ENCODE measurements at regions not wholly inside any gene's neighbourhood (a gene's known extent, or its start where the extent isn't known, plus 50 kb on each side); places are given as distances from the start of the nearest gene placed in this dataset.

DNA sequence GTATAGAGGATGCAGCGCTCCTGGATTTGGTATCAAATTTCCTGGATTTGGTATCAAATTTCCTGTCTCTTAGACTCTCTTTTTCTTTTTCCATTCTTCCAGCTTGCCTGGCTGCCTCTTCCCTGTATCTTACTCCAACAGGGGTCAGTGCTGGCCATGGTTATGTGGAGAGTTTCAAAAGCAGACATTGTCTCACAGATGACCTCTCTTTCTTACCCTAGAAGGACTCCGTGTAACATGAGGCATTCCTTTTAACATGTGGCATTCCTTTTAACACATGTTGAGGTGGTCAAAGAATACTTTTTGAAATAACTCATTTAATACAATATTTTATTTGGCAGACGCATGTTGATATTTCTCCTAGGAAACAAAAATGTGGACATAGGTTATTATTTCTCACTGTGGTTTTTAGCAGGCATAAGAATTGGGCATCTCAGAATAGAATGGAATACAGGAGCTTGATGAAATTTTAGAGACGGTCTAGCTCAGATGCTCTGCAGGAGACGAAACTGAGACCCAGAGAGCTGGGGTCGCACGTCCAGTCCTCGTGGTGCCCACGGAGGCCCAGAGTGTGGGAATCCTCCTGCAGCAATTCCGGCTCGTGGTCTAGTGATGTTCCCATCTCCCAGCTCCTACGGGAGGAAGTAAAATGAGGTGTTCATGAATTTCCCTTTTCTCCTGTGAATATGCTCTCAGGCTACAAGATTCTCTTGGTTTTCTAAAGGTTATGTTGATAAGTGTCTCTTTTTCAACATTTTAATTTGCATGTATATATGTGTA is 59.6 kb upstream of the PITRM1 start:
- WGBS (ENCODE audit: insufficient coverage), result 98% methylated on average over 5 of the region's 12 CpGs
- no peaks in the 10 kb centered on the region for H3K27me3 ChIP-seq (ENCODE audit: control insufficient read depth, insufficient read depth, low read length)
- H3K4me3 ChIP-seq (ENCODE audit: low read length), result no peak overlapping the region
- DNase-seq, result peak; percentile 46
- H3K27ac ChIP-seq (ENCODE audit: low read length), result no peak overlapping the region
- H3K36me3 ChIP-seq (ENCODE audit: control insufficient read depth, insufficient read depth, low read length), result no peaks in the 10 kb centered on the region
- H3K4me1 ChIP-seq (ENCODE audit: control insufficient read depth, insufficient read depth, low read length), result peaks cover 10% of the 10 kb centered on the region
- no peaks in the 10 kb centered on the region for H3K9me3 ChIP-seq (replicated peaks; ENCODE audit: control insufficient read depth, low read depth, low read length)

DNA sequence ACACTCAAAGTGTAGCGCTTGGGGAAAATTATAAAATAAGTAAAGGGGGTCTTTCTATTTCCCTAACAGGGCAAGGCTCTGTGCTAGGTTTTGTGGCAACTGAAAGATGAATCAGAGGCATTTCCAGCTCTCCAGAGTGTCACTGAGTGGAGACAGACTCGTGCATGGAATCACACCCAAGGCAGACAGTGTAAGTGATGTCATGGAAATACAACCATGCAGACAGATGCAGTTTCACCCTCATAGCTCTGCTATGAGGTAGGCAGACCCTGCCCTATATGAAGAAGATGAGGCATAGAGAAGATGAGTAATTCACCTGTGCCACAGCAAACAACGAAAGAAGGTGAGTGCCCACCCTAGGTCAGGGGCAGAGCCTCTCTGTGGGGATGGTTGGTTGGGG is 57.2 kb upstream of the PITRM1 start:
- no peak overlapping the region for H3K27ac ChIP-seq (ENCODE audit: low read length)
- H3K27me3 ChIP-seq (ENCODE audit: control insufficient read depth, insufficient read depth, low read length), result no peaks in the 10 kb centered on the region
- DNase-seq, result no peak
- no peaks in the 10 kb centered on the region for H3K36me3 ChIP-seq (ENCODE audit: control insufficient read depth, insufficient read depth, low read length)
- peaks cover 11% of the 10 kb centered on the region for H3K4me1 ChIP-seq (ENCODE audit: control insufficient read depth, insufficient read depth, low read length)
- 90% methylated on average over 1 of the region's 3 CpGs for WGBS (ENCODE audit: insufficient coverage)
- H3K4me3 ChIP-seq (ENCODE audit: low read length), result no peak overlapping the region
- H3K9me3 ChIP-seq (replicated peaks; ENCODE audit: control insufficient read depth, low read depth, low read length), result no peaks in the 10 kb centered on the region

DNA sequence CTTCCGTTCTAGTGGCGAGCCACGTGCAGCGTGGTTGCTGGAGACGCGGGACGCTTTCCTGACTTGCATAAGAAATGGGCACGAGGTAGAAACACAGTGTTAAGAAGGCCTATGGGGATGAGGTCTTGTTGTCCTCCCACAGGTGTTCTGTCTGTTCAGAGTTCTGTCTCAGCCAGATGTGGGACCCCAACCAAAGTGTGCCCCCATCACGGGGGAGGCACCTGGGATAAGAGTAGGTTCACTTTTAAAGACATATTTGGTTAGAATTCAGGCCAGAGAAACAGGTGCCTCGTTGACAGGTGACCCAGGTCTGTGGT is 56.0 kb upstream of the PITRM1 start:
- H3K9me3 ChIP-seq (replicated peaks; ENCODE audit: control insufficient read depth, low read depth, low read length), result no peaks in the 10 kb centered on the region
- H3K27ac ChIP-seq (ENCODE audit: low read length), result no peak overlapping the region
- WGBS (ENCODE audit: insufficient coverage), result 95% methylated on average over 8 of the region's 10 CpGs
- H3K4me1 ChIP-seq (ENCODE audit: control insufficient read depth, insufficient read depth, low read length), result peaks cover 11% of the 10 kb centered on the region
- H3K4me3 ChIP-seq (ENCODE audit: low read length), result no peak overlapping the region
- no peak for DNase-seq
- no peaks in the 10 kb centered on the region for H3K36me3 ChIP-seq (ENCODE audit: control insufficient read depth, insufficient read depth, low read length)
- no peaks in the 10 kb centered on the region for H3K27me3 ChIP-seq (ENCODE audit: control insufficient read depth, insufficient read depth, low read length)

DNA sequence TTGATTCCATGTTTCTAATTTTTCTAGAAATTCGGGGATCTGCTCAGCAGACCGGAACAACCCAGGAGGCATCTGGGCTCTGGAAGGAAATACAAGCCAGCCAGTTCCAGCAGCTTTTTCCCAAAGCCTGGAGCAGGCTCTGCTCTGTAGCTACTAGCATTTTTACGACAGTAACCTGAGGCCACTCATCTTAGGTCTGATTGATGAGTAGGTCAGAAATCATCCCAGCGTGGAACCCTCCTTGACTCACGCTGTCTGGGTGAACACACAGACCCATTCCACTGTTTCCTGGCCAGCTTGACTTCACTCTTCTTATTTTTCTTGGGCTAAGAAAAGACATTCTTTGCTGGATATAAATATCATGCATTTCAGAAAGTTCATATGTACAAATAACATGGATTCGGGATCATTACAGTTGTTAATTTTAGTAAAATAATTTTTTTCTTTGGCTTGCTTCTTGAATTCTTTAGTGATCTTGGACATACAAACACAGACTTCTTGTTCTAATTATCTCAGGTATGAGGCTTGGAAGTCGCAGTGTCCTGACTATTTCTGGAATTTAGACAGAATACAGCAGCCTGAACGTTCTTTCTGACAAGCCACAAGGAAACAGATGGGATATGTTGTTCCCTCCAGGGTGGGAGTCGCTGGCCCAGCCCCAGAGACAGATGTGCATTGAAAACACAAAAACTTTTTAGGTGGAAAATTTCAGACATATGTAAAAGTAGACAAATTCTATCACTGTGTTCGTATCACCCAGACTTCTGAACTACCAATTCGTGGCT is 54.6 kb upstream of the PITRM1 start:
- Histone ChIP-seq H3K36me3 (ENCODE audit: control insufficient read depth, insufficient read depth, low read length) (no peaks in the 10 kb centered on the region), H3K4me3 (ENCODE audit: low read length) (no peak overlapping the region), H3K27ac (ENCODE audit: low read length) (peak overlapping the region; percentile 10), H3K9me3 (replicated peaks; ENCODE audit: control insufficient read depth, low read depth, low read length) (no peaks in the 10 kb centered on the region), H3K27me3 (ENCODE audit: control insufficient read depth, insufficient read depth, low read length) (no peaks in the 10 kb centered on the region), H3K4me1 (ENCODE audit: control insufficient read depth, insufficient read depth, low read length) (peaks cover 11% of the 10 kb centered on the region)
- DNase-seq, result peak; percentile 81
- WGBS (ENCODE audit: insufficient coverage), result 7% methylated on average over 3 of the region's 11 CpGs

DNA sequence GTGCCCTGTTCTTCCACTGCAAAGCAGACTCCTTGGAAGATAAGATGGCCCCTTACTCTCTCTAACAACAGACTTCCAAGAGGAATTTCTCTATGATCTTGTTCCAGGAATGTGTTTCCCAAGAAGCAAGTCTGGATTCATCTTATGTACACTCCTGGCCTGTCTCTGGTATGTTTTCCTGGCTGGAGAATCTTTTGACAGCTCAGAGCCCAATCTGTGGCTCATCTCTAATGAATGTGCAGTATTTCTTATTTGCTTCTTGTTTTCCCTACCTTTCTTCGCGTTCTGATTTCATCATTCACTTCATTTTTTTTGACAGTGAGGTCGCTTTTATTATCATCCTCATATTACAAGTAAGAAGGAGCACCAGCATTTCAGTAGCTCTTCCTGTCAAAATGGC is 53.0 kb upstream of the PITRM1 start:
- H3K27me3 ChIP-seq (ENCODE audit: control insufficient read depth, insufficient read depth, low read length), result no peaks in the 10 kb centered on the region
- no peak overlapping the region for H3K27ac ChIP-seq (ENCODE audit: low read length)
- peak; percentile 65 for DNase-seq
- no peaks in the 10 kb centered on the region for H3K9me3 ChIP-seq (replicated peaks; ENCODE audit: control insufficient read depth, low read depth, low read length)
- no peak overlapping the region for H3K4me3 ChIP-seq (ENCODE audit: low read length)
- peaks cover 11% of the 10 kb centered on the region for H3K4me1 ChIP-seq (ENCODE audit: control insufficient read depth, insufficient read depth, low read length)
- WGBS (ENCODE audit: insufficient coverage), result no CpG with 5 or more reads among the region's 3 CpGs
- no peaks in the 10 kb centered on the region for H3K36me3 ChIP-seq (ENCODE audit: control insufficient read depth, insufficient read depth, low read length)

DNA sequence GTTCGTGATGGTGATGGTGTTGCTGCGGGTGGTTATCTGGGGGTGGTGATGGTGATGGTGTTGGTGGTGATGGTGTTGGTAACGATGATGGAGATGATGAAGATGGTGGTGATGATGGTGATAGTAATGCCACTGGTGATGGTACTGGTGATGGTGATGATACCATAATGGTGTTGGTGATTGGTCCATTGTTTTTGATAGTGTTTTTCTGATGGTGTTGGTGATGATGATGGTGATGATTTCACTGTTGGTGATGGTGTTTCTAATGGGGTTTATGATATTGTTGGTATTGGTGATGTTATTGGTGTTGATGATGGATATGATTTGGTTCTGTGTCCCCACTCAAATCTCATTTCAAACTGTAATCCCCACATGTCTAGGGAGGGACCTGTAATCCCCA is 51.7 kb upstream of the PITRM1 start:
- 100% methylated on average over 3 of the region's 3 CpGs for WGBS (ENCODE audit: insufficient coverage)
- H3K9me3 ChIP-seq (replicated peaks; ENCODE audit: control insufficient read depth, low read depth, low read length), result no peaks in the 10 kb centered on the region
- DNase-seq, result no peak

DNA sequence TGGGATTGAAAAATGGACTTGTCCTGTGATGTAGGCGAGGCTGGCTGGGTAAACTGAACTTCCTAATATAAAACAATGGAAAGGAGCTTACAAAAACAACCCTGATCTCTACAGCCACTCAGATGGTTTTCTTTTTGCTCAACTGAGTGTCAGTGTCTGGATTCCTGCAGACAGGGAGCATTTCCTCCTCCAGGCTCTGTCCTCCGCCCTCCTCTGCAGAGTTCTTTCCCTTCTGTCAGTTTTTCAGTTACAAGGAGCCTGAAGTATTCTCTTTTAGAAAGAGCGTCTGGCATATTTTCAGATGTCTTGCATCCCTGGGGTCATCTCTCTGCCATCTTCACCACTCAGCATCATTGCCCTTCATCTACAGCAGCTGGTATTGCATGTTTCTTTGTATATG is 50.0 kb upstream of the PITRM1 start:
- H3K4me3 ChIP-seq (ENCODE audit: low read length), result no peak overlapping the region
- H3K9me3 ChIP-seq (replicated peaks; ENCODE audit: control insufficient read depth, low read depth, low read length), result no peaks in the 10 kb centered on the region
- no peak for DNase-seq
- 20% methylated on average over 1 of the region's 3 CpGs for WGBS (ENCODE audit: insufficient coverage)
- H3K36me3 ChIP-seq (ENCODE audit: control insufficient read depth, insufficient read depth, low read length), result no peaks in the 10 kb centered on the region
- no peak overlapping the region for H3K27ac ChIP-seq (ENCODE audit: low read length)
- H3K4me1 ChIP-seq (ENCODE audit: control insufficient read depth, insufficient read depth, low read length), result peaks cover 6% of the 10 kb centered on the region
- H3K27me3 ChIP-seq (ENCODE audit: control insufficient read depth, insufficient read depth, low read length), result no peaks in the 10 kb centered on the region

More for the DNA sequence above, 51.7 kb upstream of the PITRM1 start:
- Histone ChIP-seq H3K4me3 (ENCODE audit: low read length) (no peak overlapping the region), H3K36me3 (ENCODE audit: control insufficient read depth, insufficient read depth, low read length) (no peaks in the 10 kb centered on the region), H3K4me1 (ENCODE audit: control insufficient read depth, insufficient read depth, low read length) (peaks cover 11% of the 10 kb centered on the region), H3K27me3 (ENCODE audit: control insufficient read depth, insufficient read depth, low read length) (no peaks in the 10 kb centered on the region), H3K27ac (ENCODE audit: low read length) (no peak overlapping the region)
